ENCODE measurements at regions not wholly inside any gene's neighbourhood (a gene's known extent, or its start where the extent isn't known, plus 50 kb on each side); places are given as distances from the start of the nearest gene placed in this dataset.
A peak's percentile ranks its signal among the peaks of the same experiment; 100 is the strongest.

GRCh38 chrX:65045001-65045400 lies 68.8 kb upstream of the ZC4H2 start:
- no peaks in the 10 kb centered on the region for H3K9me3 ChIP-seq (ENCODE audit: control insufficient read depth in 2 of 2, insufficient read depth in 1 of 2, low read depth in 1 of 2, low read length in 1 of 2)
- no peak overlapping the region for H3K27ac ChIP-seq (ENCODE audit: low read depth in 2 of 2, low read length in 1 of 2)
- H3K4me1 ChIP-seq (ENCODE audit: control insufficient read depth in 2 of 2, insufficient read depth in 2 of 2, low read length in 1 of 2): no peaks in the 10 kb centered on the region
- WGBS, 2 donors: 63 to 85% methylated on average over 3 of the region's 3 CpGs
- H3K4me3 ChIP-seq (ENCODE audit: low read depth in 1 of 2, low read length in 2 of 2): no peak overlapping the region
- no peaks in the 10 kb centered on the region for H3K36me3 ChIP-seq (ENCODE audit: control insufficient read depth in 2 of 2, insufficient read depth in 2 of 2, low read length in 1 of 2)
- H3K27me3 ChIP-seq (ENCODE audit: control insufficient read depth in 1 of 2, insufficient read depth in 2 of 2, low read length in 2 of 2): no peaks in the 10 kb centered on the region

- Histone ChIP-seq H3K27ac (ENCODE audit: low read depth in 2 of 2, low read length in 1 of 2) (peak overlapping the region; percentile 64 to 82), H3K4me1 (ENCODE audit: control insufficient read depth in 2 of 2, insufficient read depth in 2 of 2, low read length in 1 of 2) (peaks cover 0 to 7% of the 10 kb centered on the region in 2 donors), H3K27me3 (ENCODE audit: control insufficient read depth in 1 of 2, insufficient read depth in 2 of 2, low read length in 2 of 2) (peaks cover 0 to 2% of the 10 kb centered on the region in 2 donors), H3K9me3 (ENCODE audit: control insufficient read depth in 2 of 2, insufficient read depth in 1 of 2, low read depth in 1 of 2, low read length in 1 of 2) (no peaks in the 10 kb centered on the region), H3K36me3 (ENCODE audit: control insufficient read depth in 2 of 2, insufficient read depth in 2 of 2, low read length in 1 of 2) (no peaks in the 10 kb centered on the region), H3K4me3 (ENCODE audit: low read depth in 1 of 2, low read length in 2 of 2) (peak overlapping the region; percentile 48 to 55)
- 2 to 37% methylated on average over 15 of the region's 15 CpGs for WGBS, 2 donors
These were observed 59.2 kb upstream of the ZC4H2 start for GRCh38 chrX:65035446-65035770.

GRCh38 chrX:65034668-65035445 lies 58.6 kb upstream of the ZC4H2 start, which contains the start of gene ZC3H12B:
TSS of gene ZC3H12B (plus strand) at chrX:65034826.
- H3K9me3 ChIP-seq (ENCODE audit: control insufficient read depth in 2 of 2, insufficient read depth in 1 of 2, low read depth in 1 of 2, low read length in 1 of 2): no peaks in the 10 kb centered on the region
- peak within 1 kb of the TSS; percentile 48 to 55 for H3K4me3 ChIP-seq (ENCODE audit: low read depth in 1 of 2, low read length in 2 of 2)
- 1 to 28% methylated on average over 58 to 69 of the region's 69 CpGs for WGBS, 2 donors
- H3K4me1 ChIP-seq (ENCODE audit: control insufficient read depth in 2 of 2, insufficient read depth in 2 of 2, low read length in 1 of 2): peaks cover 0 to 7% of the 10 kb centered on the region in 2 donors
- peaks cover 0 to 2% of the 10 kb centered on the region in 2 donors for H3K27me3 ChIP-seq (ENCODE audit: control insufficient read depth in 1 of 2, insufficient read depth in 2 of 2, low read length in 2 of 2)
- no peaks in the 10 kb centered on the region for H3K36me3 ChIP-seq (ENCODE audit: control insufficient read depth in 2 of 2, insufficient read depth in 2 of 2, low read length in 1 of 2)
- peak within 1 kb of the TSS; percentile 64 to 82 for H3K27ac ChIP-seq (ENCODE audit: low read depth in 2 of 2, low read length in 1 of 2)

DNA sequence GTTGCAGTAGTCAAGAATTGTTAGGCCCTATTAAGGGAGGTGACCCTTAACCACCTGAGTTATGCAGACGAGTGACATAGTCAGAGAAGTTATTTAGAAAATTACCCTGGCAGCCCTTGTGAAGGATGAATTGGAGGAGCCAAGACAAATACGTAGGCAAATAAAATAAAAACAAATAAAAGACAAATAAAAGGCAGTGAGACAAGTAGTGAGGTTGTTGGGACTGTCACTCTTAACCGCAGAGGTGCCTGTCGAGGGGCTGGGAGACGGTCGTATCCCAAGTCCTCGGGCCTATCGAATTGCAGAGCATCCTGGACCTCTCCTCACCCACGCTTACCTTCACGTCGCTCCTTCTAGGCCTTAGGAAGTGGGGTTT lies 58.0 kb upstream of the ZC4H2 start:
- H3K4me3 ChIP-seq (ENCODE audit: low read depth in 1 of 2, low read length in 2 of 2): peak overlapping the region; percentile 48 to 55

More for the DNA sequence above, 58.0 kb upstream of the ZC4H2 start:
- H3K36me3 ChIP-seq (ENCODE audit: control insufficient read depth in 2 of 2, insufficient read depth in 2 of 2, low read length in 1 of 2): no peaks in the 10 kb centered on the region
- 6 to 33% methylated on average over 11 of the region's 11 CpGs for WGBS, 2 donors
- peaks cover 0 to 7% of the 10 kb centered on the region in 2 donors for H3K4me1 ChIP-seq (ENCODE audit: control insufficient read depth in 2 of 2, insufficient read depth in 2 of 2, low read length in 1 of 2)
- peaks cover 0 to 2% of the 10 kb centered on the region in 2 donors for H3K27me3 ChIP-seq (ENCODE audit: control insufficient read depth in 1 of 2, insufficient read depth in 2 of 2, low read length in 2 of 2)
- peak overlapping the region in 1 of 2 donors; percentile 63 for H3K27ac ChIP-seq (ENCODE audit: low read depth in 2 of 2, low read length in 1 of 2)
- no peaks in the 10 kb centered on the region for H3K9me3 ChIP-seq (ENCODE audit: control insufficient read depth in 2 of 2, insufficient read depth in 1 of 2, low read depth in 1 of 2, low read length in 1 of 2)
